Sciatic nerve (tissue), 2 donors: ENCODE measurements at regions not wholly inside any gene's neighbourhood (a gene's known extent, or its start where the extent isn't known, plus 50 kb on each side); places are given as distances from the start of the nearest gene placed in this dataset.
A peak's percentile ranks its signal among the peaks of the same experiment; 100 is the strongest.
"Not testable (repeated sequence)": the region's sequence is repeated elsewhere in the genome, so short reads cannot be mapped to it uniquely, and the experiment has no call there.

Experiments used
- ATAC-seq: fragments of 200-7000 bp; cut with Tn5 transposase; one replicate; pipeline ENCODE4 v1.9.1; 2020; ENCODE audit warnings: mild to moderate bottlenecking, moderate library complexity
- DNase-seq: peaks from one replicate; pipeline ENCODE4 v3.0.0-alpha.2; 2020; ENCODE audit warnings: low spot score
- intact Hi-C: fragments of 100-400 bp; cut with DNase I; formaldehyde crosslinking; loops from one replicate; pipeline ENCODE4 v1.14.2; 2022
- donor health status: DM: no; HTN: no; CAD: no.
- donor health status: DM: no; HTN: no; CAD: no.

DNA sequence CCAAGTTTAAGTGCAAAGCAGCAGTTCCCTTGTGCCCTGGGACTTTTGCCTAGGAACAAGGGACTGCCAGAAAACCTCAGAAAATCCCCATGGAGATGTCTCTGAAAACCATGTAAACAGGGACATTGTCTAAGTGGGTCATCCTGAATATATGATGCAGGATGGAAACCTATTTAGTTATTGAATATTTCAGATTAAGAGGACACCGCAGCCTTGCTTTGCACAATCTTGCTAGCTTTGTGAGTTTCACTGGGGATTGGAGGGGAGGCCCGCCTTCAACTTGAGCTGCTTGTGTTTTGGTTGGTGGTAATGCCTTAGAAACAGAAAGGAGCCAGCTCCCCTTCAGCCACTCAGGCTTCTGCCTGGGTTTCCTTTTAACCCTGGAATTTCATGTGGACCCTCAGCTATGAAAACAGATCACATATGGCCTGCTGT, 112.8 kb downstream of the C9orf152 start:
- no peak for ATAC-seq
- DNase-seq = no peak
- intact Hi-C loops = no loop called here

DNA sequence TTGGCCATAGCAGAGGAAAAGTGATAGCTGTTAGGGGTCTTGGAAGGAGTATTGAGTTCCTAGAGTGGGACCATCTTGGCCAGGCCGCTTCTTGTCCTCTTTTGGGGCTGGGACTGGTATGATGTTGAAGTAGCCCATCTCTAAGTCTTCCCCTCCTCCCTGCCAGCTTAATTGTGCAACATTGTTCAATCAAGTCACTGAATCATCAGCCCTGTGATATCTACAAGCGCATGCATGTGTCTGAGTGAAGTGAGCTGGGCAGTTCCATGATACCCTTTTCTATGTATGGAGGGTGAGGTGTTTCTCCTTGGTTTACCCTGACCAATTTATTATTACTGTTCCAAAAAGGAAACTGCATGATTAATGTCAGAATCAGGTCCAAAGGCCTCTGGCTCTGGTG, 112.2 kb downstream of the C9orf152 start:
- DNase-seq = no peak
- intact Hi-C loops = no loop called here
- ATAC-seq = no peak

DNA sequence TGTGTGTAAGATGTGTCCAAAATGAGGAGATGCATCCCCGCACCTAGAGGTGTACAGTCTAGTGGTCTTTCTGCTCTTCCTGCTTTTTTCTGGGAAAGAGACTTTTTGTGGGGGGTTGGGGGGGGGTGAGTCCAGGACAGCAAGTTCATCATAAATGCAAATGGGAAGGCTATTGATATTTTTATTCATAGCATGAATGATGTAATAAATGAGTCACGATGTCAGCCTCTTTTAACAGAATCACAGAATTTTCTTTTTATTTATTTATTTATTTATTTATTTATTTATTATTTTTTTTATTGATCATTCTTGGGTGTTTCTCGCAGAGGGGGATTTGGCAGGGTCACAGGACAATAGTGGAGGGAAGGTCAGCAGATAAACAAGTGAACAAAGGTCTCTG, 111.3 kb downstream of the C9orf152 start:
- DNase-seq, intact Hi-C loops, ATAC-seq: not testable (repeated sequence)

DNA sequence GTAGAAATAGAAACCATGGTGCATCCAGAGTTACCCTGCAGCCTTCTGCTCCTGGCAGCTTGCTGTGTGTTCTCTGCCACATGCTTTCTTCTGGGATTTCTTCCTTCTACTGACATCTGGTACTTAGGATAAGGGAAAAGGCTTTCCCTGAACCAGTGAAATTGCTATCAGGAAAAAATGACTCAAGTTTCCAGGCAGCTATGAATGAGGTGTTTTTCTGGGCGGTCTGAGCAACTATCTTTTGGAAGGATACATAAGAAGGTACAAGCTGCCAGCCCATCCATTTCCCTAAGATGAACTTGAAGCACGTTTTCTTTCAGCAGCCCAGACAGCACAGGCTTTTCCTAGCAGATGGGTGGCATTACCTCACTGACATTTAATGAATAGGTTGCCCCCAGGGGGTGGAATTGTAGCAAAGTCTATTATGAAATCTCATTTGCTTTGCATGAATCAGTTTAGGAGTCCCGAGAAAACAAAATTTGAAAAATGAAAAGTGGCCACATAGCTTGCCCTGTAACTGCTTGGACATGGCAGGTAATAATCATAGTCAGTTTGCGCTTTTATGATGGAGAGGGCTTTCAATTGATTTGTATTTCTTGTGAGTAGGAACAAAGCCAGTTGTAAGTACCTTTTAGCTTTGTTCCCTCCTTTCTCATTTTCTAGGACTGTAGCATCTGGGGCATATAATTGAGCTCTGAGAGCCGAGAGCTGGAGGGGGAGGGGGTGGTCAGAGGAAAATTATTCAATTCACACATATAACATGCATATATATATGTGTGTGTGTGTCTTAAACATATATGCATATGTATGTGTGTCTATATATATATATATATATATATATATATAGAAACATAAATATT, 108.5 kb downstream of the C9orf152 start:
- ATAC-seq = peak; percentile 47
- intact Hi-C loops = no loop called here
- no peak for DNase-seq

DNA sequence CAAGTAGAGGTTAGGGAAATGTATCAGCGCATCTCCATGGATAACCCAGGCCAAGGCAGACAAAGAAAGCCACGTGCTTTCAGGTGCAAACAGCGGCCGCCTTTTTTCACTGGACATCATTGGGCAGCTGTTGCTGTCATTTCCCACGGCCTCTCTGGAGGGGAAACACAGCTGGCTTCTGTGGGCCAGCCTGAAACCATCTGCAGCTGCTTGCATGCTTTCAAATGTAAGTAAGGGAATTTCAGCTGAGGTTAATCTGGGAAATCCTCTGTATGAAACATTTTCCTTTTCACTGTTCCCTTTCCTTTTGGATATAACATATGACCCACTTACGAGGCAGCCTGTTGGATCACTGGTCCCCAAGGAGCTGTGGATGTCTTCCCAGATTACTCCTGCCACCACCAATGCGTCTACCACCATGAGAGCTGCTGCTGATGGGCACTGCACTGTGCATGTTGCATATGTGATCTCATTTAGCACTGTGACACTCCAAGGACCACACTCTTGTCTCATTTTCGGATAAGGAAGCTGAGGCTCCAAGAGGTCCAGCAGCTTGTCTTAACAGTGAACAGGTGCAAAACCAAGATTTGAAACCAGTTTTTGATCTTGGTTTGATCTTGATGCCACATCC, 106.3 kb downstream of the C9orf152 start:
- ATAC-seq = peak; percentile 44
- intact Hi-C loops = no loop called here
- no peak for DNase-seq

DNA sequence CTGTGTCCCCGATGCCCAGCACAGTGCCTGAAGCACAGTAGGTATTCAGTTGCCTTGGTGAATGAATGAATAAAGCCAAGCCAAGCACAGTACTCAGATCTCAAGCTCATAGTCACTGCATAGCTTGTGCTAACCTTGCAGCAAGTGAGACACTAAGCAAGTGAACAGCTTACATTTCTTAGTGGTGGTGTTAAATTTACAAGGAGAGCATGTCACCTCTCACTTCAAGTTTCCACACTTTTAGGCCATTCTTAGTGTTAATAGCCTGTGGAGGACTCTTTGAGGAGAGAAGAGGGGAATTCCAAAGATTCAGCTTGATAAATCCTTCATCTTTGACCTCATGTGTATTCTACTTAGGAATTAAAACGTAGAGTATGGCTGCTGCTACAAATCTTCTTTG, 104.7 kb downstream of the C9orf152 start:
- ATAC-seq (no peak), DNase-seq (no peak)
- intact Hi-C loops = no loop called here

DNA sequence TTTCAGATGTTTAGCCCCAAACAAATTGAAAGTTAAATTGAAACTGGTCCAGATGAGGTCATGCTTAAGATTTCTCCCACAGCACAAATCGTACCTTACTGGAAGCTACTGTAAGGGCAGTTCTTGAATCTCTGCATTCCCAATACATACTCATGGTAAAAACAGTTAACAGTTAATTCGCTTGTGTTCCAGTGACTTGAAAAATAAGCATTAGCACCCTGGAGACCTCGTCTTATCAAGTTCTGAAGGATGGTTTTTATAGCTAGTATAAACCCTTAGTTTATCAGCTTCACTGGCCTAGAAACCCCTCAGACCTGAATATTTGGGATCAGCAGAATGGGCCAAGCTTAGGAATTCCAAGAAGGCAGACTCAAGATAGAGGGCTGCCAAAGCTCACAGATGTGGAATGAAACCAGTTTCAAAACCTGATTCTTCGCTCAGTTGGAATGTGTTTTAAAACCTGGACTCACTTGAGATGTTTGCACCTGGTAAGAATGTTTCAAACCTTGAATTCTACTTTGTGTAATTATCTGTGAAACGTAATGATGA, 103.6 kb downstream of the C9orf152 start:
- ATAC-seq = no peak
- intact Hi-C loops = no loop called here
- no peak for DNase-seq

DNA sequence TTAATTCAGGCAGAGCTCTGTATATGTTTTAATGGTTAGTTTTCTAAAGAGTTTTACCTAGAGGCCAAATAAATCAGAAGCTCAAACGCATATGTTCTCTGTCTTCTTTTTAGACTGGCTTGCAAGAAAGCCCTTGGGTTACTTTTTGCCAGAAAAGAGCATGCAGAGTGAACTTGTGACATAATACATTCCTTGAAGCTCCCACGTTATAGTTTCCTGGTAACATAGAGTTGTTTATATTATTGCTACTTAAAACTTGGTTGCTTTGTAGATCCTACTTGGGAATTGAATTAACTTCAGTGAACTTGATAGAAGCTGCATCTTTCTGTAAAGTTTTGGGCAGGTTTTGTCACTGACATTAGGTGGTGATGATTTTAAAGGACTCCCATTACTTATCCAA, 102.9 kb downstream of the C9orf152 start:
- DNase-seq = no peak
- no peak for ATAC-seq
- intact Hi-C loops = no loop called here

DNA sequence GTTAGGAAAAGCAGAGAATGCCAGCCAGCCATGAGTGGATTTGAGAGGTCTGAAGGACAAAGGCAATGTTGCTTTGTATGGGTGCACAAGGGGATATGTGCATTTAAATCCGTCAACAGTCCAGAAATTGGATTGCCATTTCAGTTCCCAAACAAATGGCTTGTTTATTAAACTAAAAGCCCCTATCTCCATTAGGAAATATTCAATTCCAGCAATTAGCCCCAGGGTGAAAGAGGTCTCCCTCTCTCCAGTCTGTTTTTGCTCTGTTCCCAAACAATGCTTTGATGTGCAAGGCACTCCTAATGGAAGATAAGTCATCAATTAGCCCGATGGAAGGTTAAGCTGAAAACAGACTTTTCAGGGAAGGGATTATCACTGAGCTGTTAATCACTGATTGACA, 101.3 kb downstream of the C9orf152 start:
- ATAC-seq (no peak), DNase-seq (no peak)
- intact Hi-C loops = no loop called here

DNA sequence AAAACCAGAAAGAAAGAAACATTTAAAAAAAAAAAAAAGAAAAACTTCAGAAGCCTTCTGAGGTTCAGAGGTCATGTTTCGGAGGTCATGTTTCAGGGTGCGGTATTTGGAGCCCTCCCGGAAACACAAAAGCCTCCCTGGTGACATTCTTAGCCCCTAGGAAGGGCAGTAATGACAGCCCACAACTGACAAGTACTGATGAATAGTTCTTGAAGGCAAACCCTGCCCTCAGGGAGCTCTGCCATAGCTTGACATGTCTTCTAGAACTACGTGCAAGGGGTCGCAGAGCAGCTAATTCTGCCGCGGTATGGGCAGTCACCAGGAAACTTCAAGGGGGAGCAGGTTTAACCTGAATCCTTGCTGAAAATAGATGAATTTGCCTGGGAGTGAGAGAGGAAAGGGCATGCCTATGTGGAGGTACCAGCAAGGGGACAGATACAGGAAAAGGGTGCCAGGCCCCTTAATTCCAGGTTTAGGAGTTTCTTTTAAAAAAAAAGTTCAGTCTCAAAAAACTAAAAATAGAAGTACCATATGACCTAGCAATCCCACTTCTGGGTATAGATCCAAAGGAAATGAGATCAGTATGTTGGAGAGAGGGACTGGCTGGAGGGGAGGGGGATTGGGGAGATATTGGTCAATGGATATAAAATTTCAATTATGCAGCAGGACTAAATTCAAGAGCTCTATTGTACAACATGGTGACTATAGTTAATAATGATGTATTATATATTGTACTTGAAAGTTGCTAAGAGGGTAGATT, 98.4 kb downstream of the C9orf152 start:
- DNase-seq (no peak), ATAC-seq (no peak)
- intact Hi-C loops = no loop called here

DNA sequence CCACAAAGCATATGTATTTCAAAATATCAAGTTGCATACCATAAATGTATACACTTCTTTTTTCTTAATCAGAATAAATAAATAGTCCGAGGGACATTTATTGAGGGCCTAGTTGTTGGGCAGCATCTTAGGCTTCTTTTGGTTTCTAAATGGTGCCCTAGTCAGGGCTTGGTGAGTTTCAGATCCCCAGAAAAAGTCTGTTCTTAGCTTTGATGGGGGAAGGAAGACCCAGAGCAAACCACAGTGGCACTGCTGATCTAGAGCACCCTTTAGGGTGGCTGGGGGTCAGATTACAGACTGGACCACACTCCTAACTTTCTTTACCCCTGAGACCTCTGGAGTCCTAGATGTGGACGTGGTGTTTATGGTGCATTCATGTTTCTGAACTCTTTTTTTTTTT, 97.8 kb downstream of the C9orf152 start:
- ATAC-seq = no peak
- no peak for DNase-seq
- intact Hi-C loops = no loop called here

DNA sequence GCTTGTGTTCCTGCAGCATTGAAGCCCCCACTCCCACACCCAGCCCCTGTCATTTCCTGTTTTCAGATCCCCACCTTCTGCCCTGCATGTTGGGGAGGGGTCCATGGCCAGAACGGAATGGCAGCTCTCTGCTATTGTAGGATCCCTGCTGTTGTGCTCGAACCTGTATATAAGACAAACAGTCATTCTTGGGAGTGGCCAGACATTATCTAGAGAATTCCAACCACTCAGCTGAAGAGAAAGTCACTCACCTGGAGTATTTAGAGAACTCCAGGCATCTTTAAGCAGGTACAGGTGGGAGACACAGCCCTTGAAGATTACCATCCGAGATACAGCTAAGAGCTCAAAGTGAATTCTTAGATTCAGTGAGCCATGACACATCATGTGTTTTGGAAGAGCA, 96.1 kb downstream of the C9orf152 start:
- DNase-seq (no peak), ATAC-seq (no peak)
- intact Hi-C loops = no loop called here

DNA sequence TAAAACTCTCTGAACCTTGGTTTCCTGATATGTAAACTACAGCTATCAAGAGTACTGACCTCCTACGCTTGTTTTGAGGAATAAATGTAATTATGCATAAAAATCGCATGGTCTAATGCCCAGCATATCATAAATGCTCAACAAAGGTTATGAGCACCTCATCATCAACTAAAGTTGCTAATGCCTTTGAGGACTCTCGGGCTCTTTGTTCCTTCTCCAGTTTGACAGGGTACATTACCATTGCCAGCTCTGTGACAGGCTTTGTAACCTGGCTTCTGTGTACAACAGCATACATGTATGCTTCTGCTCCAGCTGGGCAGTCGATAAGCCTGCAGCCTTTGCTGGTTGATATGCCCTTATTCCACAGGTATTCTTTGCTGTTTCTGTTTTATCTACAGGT, 95.2 kb downstream of the C9orf152 start:
- intact Hi-C loops = no loop called here
- no peak for DNase-seq
- ATAC-seq = no peak

DNA sequence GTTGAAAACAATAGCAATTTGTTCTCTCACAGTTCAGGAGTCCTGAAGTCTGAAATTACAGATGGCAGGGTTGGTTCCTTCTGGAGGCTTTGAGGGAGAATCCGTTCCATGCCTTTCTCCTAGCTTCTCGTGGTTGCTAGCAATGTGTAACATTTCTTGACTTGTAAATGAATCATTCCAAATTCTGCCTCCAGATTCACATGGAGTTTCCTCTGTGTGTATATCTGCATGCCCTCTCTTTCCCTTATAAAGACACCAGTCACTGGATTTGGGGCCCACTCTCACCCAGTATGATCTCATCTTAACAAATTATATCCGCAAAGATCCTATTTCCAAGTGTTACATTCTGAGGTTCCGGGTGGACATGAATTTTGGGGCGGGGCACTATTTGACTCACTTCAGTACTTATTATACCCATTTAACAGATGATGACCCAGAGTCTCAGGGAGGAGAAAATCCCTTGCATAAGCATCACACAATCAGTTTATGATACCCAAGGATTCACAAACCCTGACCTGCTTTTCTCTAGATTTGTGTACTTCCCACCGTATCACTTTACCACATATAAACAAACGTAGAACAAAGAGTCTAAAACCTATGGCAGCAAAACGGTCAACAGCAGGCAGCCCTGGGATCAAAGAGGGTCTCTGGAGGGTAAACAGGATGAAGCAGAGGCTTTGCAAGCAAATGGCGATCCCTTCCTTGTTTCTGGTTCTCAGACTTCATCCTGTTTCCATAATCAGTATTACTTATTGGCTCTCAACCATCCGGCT, 93.7 kb downstream of the C9orf152 start:
- intact Hi-C loops = no loop called here
- DNase-seq (no peak), ATAC-seq (no peak)

DNA sequence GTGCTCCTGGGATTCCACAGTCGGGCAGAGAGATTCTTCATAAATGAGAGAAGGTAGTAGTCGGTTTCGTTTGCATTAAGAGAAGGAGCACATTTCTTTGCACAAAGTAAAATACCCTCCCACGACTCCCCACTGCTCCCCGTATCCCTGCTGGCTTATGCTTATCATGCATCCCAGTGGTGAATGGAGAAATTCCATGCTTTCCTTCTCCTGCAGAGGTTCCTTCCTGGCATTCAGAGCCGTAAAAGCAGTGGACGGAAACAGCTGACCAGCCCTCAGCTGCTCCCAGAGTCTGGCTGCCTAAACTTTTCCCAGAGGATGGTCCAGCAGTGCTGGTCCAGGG, 93.1 kb downstream of the C9orf152 start:
- DNase-seq (no peak), ATAC-seq (peak; percentile 77)
- intact Hi-C loops = no loop called here

DNA sequence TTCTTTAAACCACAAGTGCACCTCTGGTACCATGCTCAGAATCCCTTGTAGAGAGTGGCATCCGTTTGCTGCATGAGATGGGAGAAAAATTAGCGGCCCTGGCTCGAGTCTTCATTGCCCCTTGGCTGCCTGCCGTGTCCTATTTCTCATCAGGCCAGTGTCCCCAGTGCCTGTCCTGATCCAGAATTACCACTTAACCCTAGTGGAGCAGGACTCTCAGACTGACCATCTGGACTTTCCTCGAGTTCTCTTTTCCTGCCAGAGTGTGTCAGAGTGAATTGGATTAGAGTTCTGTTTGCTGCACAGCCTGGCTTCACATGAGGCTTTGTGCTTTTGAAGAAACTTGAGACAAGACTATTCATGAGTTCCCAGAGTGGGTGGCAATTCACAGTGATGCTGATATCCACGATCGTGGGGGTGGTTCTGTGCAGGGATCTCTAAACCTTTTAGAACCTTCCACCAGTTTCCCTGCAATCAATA, 92.6 kb downstream of the C9orf152 start:
- no peak for DNase-seq
- intact Hi-C loops = no loop called here
- peak; percentile 76 for ATAC-seq

DNA sequence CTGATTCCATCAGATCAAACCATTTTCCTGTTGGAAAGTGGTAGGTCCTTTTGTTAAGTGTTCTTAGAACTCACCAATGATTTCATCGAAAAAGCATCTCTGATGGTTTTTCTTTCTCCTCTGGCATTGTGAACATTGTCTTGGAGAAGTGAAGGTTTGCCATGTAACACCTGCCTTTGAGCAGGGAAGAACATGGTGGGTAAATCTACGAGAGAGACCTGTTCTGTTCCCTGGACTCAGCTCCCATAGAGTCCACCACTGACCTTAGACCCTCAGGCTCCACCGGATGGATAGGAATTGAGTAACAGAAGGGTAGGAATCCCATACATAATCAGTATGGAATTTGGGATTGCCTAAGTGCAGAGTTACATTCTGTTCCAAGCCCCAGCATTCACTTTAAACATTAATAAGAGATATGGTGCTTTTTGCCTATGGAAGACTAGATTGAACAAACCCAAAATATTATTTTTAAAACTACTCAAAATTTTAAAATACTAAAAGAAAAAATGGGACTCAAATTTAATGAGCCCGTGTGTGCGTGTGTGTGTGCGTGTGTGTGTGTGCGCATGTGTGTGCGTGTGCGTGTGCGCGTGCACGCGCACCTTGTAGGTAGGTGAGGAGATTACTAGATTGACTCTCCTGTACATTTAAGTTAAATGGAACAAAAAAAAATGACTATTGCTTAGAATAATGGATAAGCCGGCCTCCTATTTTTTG, 92.0 kb downstream of the C9orf152 start:
- ATAC-seq (peak; percentile 15), DNase-seq (no peak)
- intact Hi-C loops = no loop called here

DNA sequence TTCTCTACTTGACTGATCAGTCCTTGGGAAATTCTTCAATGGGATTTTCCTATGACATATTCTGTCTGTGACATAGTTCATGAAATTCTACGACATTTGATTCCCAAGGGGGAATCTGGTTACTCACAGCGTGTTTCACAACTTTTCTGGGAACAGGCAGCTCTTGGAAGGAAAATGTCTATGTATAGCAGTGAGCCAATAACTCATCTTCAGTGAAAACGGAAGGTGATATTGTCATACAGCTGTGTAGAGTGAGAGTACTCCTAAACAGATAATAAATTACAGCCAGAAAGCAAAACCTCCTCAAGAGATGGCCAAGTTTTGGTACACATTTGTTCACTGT, 91.4 kb downstream of the C9orf152 start:
- DNase-seq (no peak), ATAC-seq (peak; percentile 63)
- intact Hi-C loops = no loop called here
